ENCODE measurements at regions not wholly inside any gene's neighbourhood (a gene's known extent, or its start where the extent isn't known, plus 50 kb on each side); places are given as distances from the start of the nearest gene placed in this dataset.

DNA sequence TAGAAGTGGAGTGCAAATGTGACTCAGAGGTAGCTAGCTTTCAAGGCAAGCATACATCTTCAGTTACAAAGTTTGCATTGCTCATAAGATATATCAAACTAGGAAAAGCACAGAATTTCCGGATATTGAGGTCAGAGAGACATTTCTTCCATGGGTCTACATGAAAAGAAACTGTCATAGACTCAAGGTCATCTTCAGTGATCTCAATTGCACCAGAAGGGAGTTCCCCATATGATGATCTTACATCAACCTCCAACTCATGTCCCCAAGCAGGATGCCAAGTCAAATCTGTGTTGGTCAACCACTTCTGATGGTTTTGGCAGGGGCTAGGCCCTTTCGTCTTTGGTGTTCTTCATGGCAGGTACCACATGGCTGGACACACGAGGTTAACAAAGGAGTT, 459.9 kb upstream of the MAF start:
- no peak for TF ChIP-seq GATA2 (IDR thresholded peaks at IDR 0.05; ENCODE audit: low read depth, low read length)
- TF ChIP-seq GATA3 (IDR thresholded peaks at IDR 0.05; ENCODE audit: low read depth, low read length) = no peak
